ENCODE measurements at regions not wholly inside any gene's neighbourhood (a gene's known extent, or its start where the extent isn't known, plus 50 kb on each side); places are given as distances from the start of the nearest gene placed in this dataset.

DNA sequence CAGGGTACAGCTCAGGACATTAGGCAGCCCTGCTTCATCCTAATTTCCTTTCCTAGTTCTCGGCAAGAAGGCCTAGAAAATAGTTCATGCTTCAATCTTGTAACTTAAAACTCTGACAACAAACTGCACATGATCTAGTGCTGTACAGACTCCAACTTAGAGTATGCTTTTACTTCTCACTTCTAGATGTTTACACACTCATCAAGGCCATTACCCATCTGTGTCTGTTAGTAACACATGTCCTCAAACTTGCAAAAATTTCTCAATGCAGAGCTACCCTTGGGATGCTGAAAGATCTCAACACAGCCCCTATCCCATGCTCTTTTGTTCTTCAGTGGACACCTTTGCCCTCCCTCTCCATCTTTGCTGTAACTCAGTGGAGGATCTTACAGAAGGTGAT lies 252.0 kb downstream of the OSR1 start:
- no peaks in the 10 kb centered on the region for H3K27me3 ChIP-seq (ENCODE audit: control insufficient read depth in 4 of 4, insufficient read depth in 4 of 4, low read length in 3 of 4)
- no peak overlapping the region for H3K9ac ChIP-seq (ENCODE audit: low read depth in 1 of 2, low read length in 2 of 2)
- H3K4me3 ChIP-seq (ENCODE audit: low read depth in 1 of 3, low read length in 3 of 3) = no peak overlapping the region
- no peaks in the 10 kb centered on the region for H3K9me3 ChIP-seq (ENCODE audit: control insufficient read depth in 4 of 4, low read length in 3 of 4)
- WGBS = 94% methylated on average over 1 of the region's 1 CpG
- no peaks in the 10 kb centered on the region for H3K36me3 ChIP-seq (ENCODE audit: control insufficient read depth in 4 of 4, insufficient read depth in 3 of 4, low read depth in 1 of 4, low read length in 3 of 4)
- TF ChIP-seq, protein P1, sequence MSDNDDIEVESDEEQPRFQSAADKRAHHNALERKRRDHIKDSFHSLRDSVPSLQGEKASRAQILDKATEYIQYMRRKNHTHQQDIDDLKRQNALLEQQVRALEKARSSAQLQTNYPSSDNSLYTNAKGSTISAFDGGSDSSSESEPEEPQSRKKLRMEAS (IDR thresholded peaks at IDR 0.05) = no peak
- TF ChIP-seq GABPA (IDR thresholded peaks at IDR 0.05 in 1 of 2, conservative IDR thresholded peaks at IDR 0.05 in 1 of 2) = no peak
- H3K27ac ChIP-seq (ENCODE audit: low read depth in 1 of 2, low read length in 2 of 2) = no peak overlapping the region
- no peaks in the 10 kb centered on the region for H3K4me1 ChIP-seq (ENCODE audit: control insufficient read depth in 4 of 4, insufficient read depth in 4 of 4, low read length in 3 of 4)
- no peak for DNase-seq (ENCODE audit: low spot score)

DNA sequence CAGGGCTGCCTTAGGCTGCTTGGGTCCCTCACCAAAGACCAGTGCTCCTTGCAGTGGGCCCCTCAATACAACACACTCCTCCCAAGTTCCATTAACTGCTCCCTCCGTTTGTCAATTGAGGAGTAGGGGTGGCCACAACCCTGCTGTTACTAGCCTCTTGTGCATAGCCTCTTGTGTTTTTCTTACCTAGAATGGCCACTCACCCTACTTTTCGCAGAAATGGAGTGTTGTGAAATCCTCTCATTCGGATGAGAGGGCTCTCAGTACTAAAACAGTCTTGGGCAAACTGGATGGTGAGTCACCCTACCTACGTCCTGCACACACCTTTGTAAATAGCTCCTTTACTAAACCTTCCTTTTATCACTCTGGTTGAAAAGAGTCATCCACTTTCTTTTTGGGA lies 253.9 kb downstream of the OSR1 start:
- no peak overlapping the region for H3K27ac ChIP-seq (ENCODE audit: low read depth in 1 of 2, low read length in 2 of 2)
- no peak overlapping the region for H3K9ac ChIP-seq (ENCODE audit: low read depth in 1 of 2, low read length in 2 of 2)
- H3K4me3 ChIP-seq (ENCODE audit: low read depth in 1 of 3, low read length in 3 of 3) = no peak overlapping the region
- no peaks in the 10 kb centered on the region for H3K4me1 ChIP-seq (ENCODE audit: control insufficient read depth in 4 of 4, insufficient read depth in 4 of 4, low read length in 3 of 4)
- 82% methylated on average over 4 of the region's 4 CpGs for WGBS
- no peaks in the 10 kb centered on the region for H3K27me3 ChIP-seq (ENCODE audit: control insufficient read depth in 4 of 4, insufficient read depth in 4 of 4, low read length in 3 of 4)
- H3K9me3 ChIP-seq (ENCODE audit: control insufficient read depth in 4 of 4, low read length in 3 of 4) = no peaks in the 10 kb centered on the region
- H3K36me3 ChIP-seq (ENCODE audit: control insufficient read depth in 4 of 4, insufficient read depth in 3 of 4, low read depth in 1 of 4, low read length in 3 of 4) = no peaks in the 10 kb centered on the region
- no peak for DNase-seq (ENCODE audit: low spot score)
- no peak for TF ChIP-seq JUND (IDR thresholded peaks at IDR 0.05)
- TF ChIP-seq, protein P2, sequence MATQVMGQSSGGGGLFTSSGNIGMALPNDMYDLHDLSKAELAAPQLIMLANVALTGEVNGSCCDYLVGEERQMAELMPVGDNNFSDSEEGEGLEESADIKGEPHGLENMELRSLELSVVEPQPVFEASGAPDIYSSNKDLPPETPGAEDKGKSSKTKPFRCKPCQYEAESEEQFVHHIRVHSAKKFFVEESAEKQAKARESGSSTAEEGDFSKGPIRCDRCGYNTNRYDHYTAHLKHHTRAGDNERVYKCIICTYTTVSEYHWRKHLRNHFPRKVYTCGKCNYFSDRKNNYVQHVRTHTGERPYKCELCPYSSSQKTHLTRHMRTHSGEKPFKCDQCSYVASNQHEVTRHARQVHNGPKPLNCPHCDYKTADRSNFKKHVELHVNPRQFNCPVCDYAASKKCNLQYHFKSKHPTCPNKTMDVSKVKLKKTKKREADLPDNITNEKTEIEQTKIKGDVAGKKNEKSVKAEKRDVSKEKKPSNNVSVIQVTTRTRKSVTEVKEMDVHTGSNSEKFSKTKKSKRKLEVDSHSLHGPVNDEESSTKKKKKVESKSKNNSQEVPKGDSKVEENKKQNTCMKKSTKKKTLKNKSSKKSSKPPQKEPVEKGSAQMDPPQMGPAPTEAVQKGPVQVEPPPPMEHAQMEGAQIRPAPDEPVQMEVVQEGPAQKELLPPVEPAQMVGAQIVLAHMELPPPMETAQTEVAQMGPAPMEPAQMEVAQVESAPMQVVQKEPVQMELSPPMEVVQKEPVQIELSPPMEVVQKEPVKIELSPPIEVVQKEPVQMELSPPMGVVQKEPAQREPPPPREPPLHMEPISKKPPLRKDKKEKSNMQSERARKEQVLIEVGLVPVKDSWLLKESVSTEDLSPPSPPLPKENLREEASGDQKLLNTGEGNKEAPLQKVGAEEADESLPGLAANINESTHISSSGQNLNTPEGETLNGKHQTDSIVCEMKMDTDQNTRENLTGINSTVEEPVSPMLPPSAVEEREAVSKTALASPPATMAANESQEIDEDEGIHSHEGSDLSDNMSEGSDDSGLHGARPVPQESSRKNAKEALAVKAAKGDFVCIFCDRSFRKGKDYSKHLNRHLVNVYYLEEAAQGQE (IDR thresholded peaks at IDR 0.05) = no peak
- no peak for TF ChIP-seq TAF1 (conservative IDR thresholded peaks at IDR 0.05)
- TF ChIP-seq, protein P3, sequence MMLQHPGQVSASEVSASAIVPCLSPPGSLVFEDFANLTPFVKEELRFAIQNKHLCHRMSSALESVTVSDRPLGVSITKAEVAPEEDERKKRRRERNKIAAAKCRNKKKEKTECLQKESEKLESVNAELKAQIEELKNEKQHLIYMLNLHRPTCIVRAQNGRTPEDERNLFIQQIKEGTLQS (IDR thresholded peaks at IDR 0.05) = no peak
- TF ChIP-seq FOXA2 (IDR thresholded peaks at IDR 0.05) = no peak
- TF ChIP-seq RXRA (IDR thresholded peaks at IDR 0.05) = no peak
- TF ChIP-seq RAD21 (IDR thresholded peaks at IDR 0.05) = no peak
- TF ChIP-seq, protein P1 (IDR thresholded peaks at IDR 0.05) = no peak
- TF ChIP-seq EGR1 (IDR thresholded peaks at IDR 0.05; ENCODE audit: low read depth in 2 of 2) = no peak
- TF ChIP-seq, protein P4, sequence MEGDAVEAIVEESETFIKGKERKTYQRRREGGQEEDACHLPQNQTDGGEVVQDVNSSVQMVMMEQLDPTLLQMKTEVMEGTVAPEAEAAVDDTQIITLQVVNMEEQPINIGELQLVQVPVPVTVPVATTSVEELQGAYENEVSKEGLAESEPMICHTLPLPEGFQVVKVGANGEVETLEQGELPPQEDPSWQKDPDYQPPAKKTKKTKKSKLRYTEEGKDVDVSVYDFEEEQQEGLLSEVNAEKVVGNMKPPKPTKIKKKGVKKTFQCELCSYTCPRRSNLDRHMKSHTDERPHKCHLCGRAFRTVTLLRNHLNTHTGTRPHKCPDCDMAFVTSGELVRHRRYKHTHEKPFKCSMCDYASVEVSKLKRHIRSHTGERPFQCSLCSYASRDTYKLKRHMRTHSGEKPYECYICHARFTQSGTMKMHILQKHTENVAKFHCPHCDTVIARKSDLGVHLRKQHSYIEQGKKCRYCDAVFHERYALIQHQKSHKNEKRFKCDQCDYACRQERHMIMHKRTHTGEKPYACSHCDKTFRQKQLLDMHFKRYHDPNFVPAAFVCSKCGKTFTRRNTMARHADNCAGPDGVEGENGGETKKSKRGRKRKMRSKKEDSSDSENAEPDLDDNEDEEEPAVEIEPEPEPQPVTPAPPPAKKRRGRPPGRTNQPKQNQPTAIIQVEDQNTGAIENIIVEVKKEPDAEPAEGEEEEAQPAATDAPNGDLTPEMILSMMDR (IDR thresholded peaks at IDR 0.05; ENCODE audit: low read depth, low read length, missing input control) = no peak

Measured in liver (tissue), 8 donors.